ENCODE measurements at regions not wholly inside any gene's neighbourhood (a gene's known extent, or its start where the extent isn't known, plus 50 kb on each side); places are given as distances from the start of the nearest gene placed in this dataset.
"Not testable (repeated sequence)": the region's sequence is repeated elsewhere in the genome, so short reads cannot be mapped to it uniquely, and the experiment has no call there.

DNA sequence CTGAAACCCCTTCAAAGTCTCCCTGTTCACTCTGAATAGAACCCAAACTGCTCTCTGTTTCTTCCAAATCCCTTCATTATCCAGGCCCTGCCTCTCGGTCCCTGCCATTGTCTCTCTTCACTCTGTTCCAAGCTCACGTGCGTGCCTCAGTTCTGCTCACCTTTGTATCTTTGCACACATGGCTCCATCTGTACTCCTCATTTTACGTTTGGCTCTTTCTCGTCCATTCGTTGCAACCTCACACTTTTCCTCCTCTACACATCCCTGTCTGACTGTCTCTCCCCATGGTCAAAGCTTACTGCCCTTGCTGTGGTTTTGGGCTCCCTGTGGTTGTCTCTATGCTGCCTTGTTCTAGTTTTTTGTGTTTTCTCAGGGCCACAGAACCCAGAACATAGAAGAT lies 1054.5 kb downstream of the BCL11B start:
- Histone ChIP-seq H3K27ac (no peak overlapping the region), H3K4me3 (no peak overlapping the region)

GRCh38 chr14:98218218-98218617 lies 1053.8 kb downstream of the BCL11B start:
- H3K27ac ChIP-seq = no peak overlapping the region
- H3K4me3 ChIP-seq = no peak overlapping the region

- H3K4me3 ChIP-seq = no peak overlapping the region
- no peak overlapping the region for H3K27ac ChIP-seq
These were observed 1052.4 kb downstream of the BCL11B start for GRCh38 chr14:98219638-98220037.

- no peak overlapping the region for H3K4me3 ChIP-seq
- H3K27ac ChIP-seq = peak overlapping the region in 3 of 21 experiments; percentile 14 to 59 (median 39)
These were observed 1048.9 kb downstream of the BCL11B start for GRCh38 chr14:98223106-98223505.

GRCh38 chr14:98223710-98224109 lies 1048.3 kb downstream of the BCL11B start:
- not testable (repeated sequence) for H3K4me3 ChIP-seq
- H3K27ac ChIP-seq = peak overlapping the region in 3 of 21 experiments; percentile 14 to 59 (median 39)

DNA sequence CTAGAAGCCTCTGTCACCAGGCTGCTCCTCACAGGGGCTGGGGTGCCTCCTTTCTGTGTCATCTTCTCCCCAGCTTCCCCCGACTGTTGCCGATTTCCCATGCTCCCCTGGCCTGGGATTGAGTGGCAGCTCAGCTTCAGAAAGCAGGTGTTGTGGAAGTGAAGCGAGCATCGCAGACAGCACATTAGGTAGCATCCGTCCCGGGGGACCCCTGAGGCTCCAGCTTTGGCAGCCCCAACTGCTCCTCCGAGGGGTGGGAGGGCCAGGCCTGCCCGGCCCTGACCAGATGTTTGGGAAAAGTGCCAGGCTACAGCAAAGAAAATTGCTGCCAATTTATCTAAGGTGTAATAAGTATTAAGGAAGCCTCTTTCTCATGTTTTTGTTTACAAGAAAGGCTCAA lies 1045.6 kb downstream of the BCL11B start:
- no peak overlapping the region for H3K4me3 ChIP-seq

DNA sequence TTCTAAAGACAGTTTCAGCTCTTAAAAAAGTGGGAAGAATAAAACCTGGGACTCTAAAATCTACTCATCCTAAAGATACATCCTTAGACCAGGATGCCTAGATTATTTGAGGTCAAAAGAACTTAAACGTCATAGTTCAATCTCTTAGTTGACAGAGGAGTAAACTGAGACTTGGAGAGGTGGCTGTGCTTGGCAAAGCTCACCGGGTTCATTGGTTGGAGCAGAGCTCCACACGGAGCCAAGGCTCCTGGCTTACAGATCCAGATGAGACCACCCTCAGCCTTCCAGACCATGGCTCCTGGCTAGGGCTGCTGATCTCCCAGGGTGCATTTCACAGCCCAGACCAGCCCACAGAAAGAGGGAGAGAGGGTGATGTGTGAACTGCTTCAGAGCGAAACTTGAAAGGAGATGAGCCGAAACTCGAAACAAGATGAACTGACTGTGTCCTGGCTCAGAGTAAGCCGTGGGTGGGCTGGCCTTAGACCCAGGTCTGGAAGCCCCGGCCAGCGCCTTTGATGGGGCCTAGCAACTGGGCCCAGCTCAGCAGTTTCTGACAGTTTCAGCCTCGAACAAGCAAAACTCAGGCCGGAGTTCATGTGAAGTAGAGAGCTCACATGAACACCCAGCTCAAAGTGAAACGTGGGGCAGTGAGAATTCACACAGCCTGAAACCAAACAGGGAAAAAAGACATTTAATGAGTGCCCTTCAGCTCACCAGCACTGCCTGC lies 1044.8 kb downstream of the BCL11B start:
- Histone ChIP-seq H3K4me3 (no peak overlapping the region), H3K27ac (peak overlapping the region in 5 of 21 experiments; percentile 13 to 50 (median 22))

More for the DNA sequence above, 1045.6 kb downstream of the BCL11B start:
- peak overlapping the region in 2 of 21 experiments; percentile 13 to 30 for H3K27ac ChIP-seq

- Histone ChIP-seq H3K27ac (peak overlapping the region in 5 of 21 experiments; percentile 13 to 50 (median 22)), H3K4me3 (no peak overlapping the region)
These were observed 1044.3 kb downstream of the BCL11B start for GRCh38 chr14:98227727-98228111.

DNA sequence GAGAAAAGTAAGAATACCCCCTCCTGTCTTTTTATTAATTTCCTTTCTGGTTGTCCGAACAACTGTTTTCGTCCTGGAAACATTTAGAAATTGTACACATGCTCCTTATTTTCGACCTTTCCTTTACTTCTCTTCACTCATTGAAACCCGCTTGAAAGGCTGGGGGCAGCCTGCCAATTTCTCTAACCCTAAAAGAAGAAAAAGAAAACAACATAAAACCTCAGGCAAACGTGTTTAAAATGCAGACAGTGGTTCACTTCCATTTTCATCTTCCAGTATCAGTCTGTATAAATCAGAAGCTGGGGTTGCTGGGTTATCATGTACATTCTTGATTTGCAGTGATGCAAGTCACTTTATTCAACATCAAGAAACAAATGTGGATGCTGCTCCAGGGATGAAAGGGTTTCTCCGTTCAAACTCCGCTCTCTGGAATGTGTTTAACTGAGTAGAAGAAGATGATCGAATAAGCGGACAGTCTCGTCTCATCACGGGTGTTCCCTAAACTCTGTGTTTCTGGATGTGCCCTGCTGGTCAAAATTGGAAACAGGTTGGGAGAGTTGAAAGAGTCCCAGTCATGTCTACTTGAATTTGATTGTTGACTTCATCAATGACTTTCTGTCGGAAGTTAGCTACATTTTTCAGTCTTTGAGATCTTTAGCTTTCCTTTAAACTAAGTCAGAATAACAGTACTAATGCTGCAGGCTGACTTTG lies 1042.2 kb downstream of the BCL11B start:
- H3K27ac ChIP-seq = no peak overlapping the region
- H3K4me3 ChIP-seq = no peak overlapping the region

GRCh38 chr14:98230411-98230810 lies 1041.6 kb downstream of the BCL11B start:
- Histone ChIP-seq H3K27ac (no peak overlapping the region), H3K4me3 (no peak overlapping the region)

GRCh38 chr14:98231210-98231609 lies 1040.8 kb downstream of the BCL11B start:
- Histone ChIP-seq H3K27ac (no peak overlapping the region), H3K4me3 (no peak overlapping the region)

DNA sequence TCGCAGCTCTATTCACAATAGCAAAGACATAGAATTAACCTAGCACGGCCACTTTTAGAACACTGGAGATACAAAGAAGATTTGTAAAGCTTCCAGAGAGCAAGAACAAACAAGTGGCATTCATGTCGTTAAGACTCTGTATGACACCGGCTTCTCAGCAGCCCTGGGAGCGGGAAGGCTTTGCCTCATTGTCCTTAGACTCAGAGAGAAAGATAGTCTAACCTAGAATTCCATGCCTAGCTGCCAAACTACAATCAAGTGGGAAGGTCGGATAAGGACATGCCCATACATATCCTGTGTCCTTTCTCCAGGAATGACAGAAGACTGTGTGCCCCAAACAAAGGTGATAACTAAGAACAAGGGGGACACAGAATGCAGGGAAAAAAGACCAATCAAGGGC lies 1038.3 kb downstream of the BCL11B start:
- H3K4me3 ChIP-seq = no peak overlapping the region

DNA sequence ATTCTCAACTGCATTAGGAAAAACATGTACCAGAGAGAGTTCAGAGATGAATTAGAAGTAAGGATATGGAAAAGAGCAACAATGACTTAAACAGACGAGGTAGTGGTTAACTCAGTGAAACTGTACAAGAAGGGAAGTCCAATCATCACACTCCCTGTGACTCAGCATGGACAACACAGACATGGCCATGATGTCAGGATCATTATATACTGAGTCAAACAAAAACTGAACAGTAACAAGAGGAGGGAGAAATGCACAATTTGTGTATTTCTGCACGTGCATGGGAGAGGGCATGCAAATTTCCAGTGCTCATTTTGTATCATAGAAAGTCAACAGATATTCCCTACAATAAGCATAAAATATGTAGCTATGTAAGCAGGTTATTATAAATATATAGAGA lies 1037.8 kb downstream of the BCL11B start:
- Histone ChIP-seq H3K27ac (no peak overlapping the region), H3K4me3 (no peak overlapping the region)

More for the DNA sequence above, 1038.3 kb downstream of the BCL11B start:
- H3K27ac ChIP-seq = no peak overlapping the region

- Histone ChIP-seq H3K4me3 (no peak overlapping the region), H3K27ac (no peak overlapping the region)
These were observed 1035.7 kb downstream of the BCL11B start for GRCh38 chr14:98236314-98236713.

- no peak overlapping the region for H3K4me3 ChIP-seq
- no peak overlapping the region for H3K27ac ChIP-seq
These were observed 1034.1 kb downstream of the BCL11B start for GRCh38 chr14:98237939-98238338.

- H3K4me3 ChIP-seq = no peak overlapping the region
- H3K27ac ChIP-seq = no peak overlapping the region
These were observed 1031.6 kb downstream of the BCL11B start for GRCh38 chr14:98240376-98240775.

- H3K4me3 ChIP-seq = no peak overlapping the region
These were observed 1029.1 kb downstream of the BCL11B start for GRCh38 chr14:98242903-98243302.

GRCh38 chr14:98243332-98243731 lies 1028.7 kb downstream of the BCL11B start:
- no peak overlapping the region for H3K27ac ChIP-seq
- no peak overlapping the region for H3K4me3 ChIP-seq

More at GRCh38 chr14:98242903-98243302, 1029.1 kb downstream of the BCL11B start:
- no peak overlapping the region for H3K27ac ChIP-seq

DNA sequence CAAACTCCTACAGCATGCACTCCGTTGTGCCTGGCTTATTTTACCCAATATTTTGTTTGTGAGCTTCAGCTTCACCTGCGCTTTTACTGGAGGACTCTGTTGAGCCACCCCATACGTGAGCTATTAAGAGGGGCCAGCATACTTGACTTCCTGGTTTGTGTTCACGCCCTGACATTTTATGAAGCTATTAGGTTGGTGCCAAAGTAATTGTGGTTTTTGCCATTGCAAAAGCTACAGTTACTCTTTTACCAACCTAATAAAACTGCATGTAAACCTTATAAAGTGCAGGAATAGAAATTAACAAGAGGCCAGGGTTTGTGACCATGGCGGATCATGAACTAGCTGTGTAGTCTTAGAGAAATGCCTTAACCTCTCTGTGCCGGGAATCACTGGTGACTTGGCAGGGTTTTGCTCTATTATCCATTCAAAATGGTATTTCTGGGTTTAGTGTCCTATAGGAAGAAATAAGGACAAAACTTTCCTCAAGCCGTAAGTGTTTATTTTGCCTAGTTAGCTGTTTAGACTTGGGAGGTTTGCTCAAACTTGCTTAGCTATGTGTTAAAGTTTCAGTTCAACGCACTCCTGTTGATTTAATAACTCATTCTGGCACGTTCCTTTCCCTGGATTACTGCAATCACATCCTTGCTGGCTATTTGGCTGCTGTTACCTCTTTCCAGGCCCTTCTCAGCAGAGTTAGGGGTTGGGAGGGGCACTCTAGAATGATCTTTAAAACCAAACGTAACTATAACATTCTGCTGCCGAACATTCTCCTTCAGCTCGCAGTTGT lies 1027.6 kb downstream of the BCL11B start:
- Histone ChIP-seq H3K27ac (no peak overlapping the region), H3K4me3 (no peak overlapping the region)

DNA sequence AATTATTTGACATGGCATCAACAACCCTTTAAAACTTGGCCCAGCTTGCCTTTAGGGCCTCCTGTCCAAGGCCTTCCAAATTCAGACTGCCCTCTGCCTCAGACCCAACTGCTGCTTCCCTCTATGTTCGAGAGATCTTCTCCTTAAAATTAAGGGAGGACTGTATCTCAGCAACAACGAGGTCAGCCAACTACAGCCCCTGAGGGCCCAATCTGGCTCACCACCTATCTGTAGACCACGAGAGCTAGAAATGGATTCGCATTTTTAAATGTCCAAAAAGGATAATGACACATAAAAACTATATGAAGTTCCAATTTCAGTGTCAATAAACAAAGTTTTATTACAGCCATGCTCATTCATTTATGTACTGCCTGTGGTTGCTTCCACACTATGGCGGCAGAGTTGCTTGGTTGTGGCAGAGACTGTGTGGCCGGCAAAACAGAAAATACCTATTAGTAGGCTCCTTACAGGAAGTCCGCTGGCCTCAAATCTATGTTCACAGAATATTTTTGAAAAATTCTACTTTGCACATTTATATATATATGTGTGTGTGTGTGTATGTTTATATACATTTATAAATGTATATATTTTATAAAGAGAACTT lies 1026.9 kb downstream of the BCL11B start:
- Histone ChIP-seq H3K4me3 (no peak overlapping the region), H3K27ac (no peak overlapping the region)

All from skin epidermis (tissue), 12 donors.